Natural killer cell treated with Interleukin-12 subunit alpha and Interleukin-12 subunit beta and Interleukin-15 and Interleukin-18, amount 100 ng/mL, for 72 hours (primary cell): ENCODE measurements at regions not wholly inside any gene's neighbourhood (a gene's known extent, or its start where the extent isn't known, plus 50 kb on each side); places are given as distances from the start of the nearest gene placed in this dataset.

Experiments used
- ATAC-seq, 2 donors: fragments of 150-1000 bp; cut with Tn5 transposase in 1 of 2; sonication (Bioruptor Pico), chemical (Tn5 transposase) in 1 of 2; 2 replicates each; pipeline ENCODE4 v1.10.0; 2021
- DNase-seq: peaks from one replicate; pipeline ENCODE4 v3.0.0; 2022; ENCODE audit warnings: low spot score
- H3K27ac Mint-ChIP-seq, 2 donors: 1 replicate in 1 of 2; 2 replicates in 1 of 2; pipeline ENCODE4 v1.8.0; 2022; ENCODE audit warnings: mixed read lengths in 2 of 2, mild to moderate bottlenecking in 1 of 2, moderate library complexity in 1 of 2
- H3K27me3 Mint-ChIP-seq, 2 donors: 1 replicate in 1 of 2; 2 replicates in 1 of 2; pipeline ENCODE4 v1.8.0; 2022; ENCODE audit warnings: mixed read lengths in 2 of 2
- H3K36me3 Mint-ChIP-seq: one replicate; pipeline ENCODE4 v1.8.0; 2022; ENCODE audit warnings: mixed read lengths
- H3K4me1 Mint-ChIP-seq, 2 donors: 1 replicate in 1 of 2; 2 replicates in 1 of 2; pipeline ENCODE4 v1.8.0; 2022; ENCODE audit warnings: low read depth in 2 of 2, mixed read lengths in 2 of 2, mild to moderate bottlenecking in 1 of 2
- H3K4me3 Mint-ChIP-seq: one replicate; pipeline ENCODE4 v1.8.0; 2022; ENCODE audit warnings: mixed read lengths
- H3K9me3 Mint-ChIP-seq: 2 replicates; pipeline ENCODE4 v1.8.0; 2022; ENCODE audit warnings: mixed read lengths

DNA sequence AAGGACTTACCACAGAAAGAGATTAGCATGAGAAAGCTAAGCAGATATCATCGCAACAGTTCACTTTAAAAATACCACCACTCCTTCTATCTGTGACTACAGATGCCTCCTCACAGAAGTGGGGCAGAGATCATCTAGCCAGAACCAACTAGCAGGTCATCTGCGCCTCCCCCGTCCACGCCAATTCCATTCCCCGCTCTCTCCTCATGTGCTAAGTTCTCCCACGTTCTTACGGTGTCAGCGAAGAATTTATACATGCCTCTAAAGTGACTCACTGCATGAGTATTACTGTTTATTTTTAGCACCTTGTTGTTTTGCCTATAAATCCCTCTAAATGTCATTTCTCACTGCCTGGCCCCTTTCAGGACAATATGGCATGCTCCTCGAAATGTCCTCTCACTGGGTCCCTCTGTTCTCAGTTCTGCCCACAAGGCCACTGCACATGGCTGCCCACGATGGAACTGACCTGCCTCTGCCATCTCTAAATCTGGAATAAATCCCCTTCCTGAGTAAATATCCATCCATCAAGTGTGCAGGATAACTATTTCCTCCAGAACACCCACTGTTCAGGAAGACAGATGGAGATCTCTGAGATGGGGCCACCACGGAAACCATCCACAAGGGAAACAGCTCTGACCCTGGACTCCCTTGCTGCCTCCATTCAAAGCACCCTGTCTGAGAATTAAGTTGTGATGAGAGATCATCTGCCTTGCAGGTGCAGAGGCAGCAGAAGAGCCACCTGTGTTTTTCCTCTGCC, 137.7 kb downstream of the IRS1 start:
- Mint-ChIP-seq H3K27me3 (peaks cover 9 to 47% of the 10 kb centered on the region in 2 donors), H3K27ac (no peak overlapping the region), H3K9me3 (no peaks in the 10 kb centered on the region), H3K4me1 (no peaks in the 10 kb centered on the region), H3K4me3 (no peak overlapping the region), H3K36me3 (no peaks in the 10 kb centered on the region)
- DNase-seq (no peak), ATAC-seq (no peak)

DNA sequence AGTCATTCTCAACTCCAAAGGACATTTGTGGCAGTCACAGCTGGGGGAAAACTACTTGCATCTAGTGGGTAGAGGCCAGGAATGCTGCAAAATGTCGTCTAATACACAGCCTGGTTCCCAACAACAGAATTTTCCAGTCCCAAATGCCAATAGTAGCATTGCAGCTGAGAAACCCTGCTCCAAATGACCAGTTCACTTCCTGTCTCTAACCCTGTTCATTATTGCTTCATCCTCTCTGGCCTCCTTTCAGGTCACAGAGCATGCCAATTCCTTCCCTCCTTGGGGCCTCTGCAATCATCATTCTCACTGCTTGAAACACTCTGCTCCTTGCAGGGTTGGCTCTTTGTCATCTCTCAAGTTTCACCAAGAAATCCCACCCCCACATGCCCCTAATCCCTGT, 139.1 kb downstream of the IRS1 start:
- DNase-seq (no peak), ATAC-seq (no peak)
- Mint-ChIP-seq H3K9me3 (no peaks in the 10 kb centered on the region), H3K27ac (no peak overlapping the region), H3K4me3 (no peak overlapping the region), H3K4me1 (no peaks in the 10 kb centered on the region), H3K36me3 (no peaks in the 10 kb centered on the region), H3K27me3 (peaks cover 9 to 46% of the 10 kb centered on the region in 2 donors)

DNA sequence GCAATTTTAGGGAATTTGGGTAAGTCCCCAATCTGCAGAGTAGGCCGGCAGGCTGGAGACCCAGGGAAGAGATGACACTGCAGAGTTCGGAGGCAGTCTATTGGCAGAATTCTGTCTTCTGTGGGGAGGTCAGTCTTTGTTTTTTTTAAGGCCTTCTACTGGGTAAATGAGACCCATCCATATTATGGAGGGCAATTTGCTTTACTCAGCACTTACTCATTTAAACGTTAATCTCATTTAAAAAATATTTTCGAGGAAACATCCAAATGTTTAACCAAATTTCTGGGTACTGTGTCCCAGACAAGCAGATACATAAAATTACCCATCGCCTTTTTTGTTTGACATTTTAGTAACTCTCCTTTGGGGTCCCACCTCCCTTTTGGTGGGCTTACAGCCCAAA, 139.5 kb downstream of the IRS1 start:
- DNase-seq, result no peak
- no peaks in the 10 kb centered on the region for H3K4me1 Mint-ChIP-seq
- no peak overlapping the region for H3K27ac Mint-ChIP-seq

DNA sequence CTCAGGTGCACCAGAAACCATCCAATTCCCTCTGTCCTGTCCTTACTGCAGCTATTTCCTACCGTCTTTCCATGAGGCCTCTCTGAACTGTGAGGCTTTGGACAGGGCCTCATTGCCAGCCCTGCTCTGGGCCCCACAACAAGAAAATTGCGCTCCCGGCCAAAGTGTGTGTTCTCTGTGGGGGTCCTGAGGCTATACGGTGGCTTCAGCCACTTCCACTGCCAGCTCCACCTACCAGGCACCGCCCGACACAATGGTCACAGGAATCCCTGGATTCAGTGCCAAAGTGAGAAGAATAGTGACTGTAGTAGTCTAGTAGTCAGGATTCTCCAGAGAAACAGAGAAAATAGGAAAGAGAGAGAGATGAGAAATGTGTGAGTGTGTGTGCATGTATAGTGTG, 140.2 kb downstream of the IRS1 start:
- no peak for ATAC-seq
- Mint-ChIP-seq H3K27me3 (peaks cover 4 to 35% of the 10 kb centered on the region in 2 donors), H3K27ac (no peak overlapping the region)

More for the DNA sequence above, 139.5 kb downstream of the IRS1 start:
- Mint-ChIP-seq H3K9me3 (no peaks in the 10 kb centered on the region), H3K36me3 (no peaks in the 10 kb centered on the region), H3K27me3 (peaks cover 9 to 42% of the 10 kb centered on the region in 2 donors), H3K4me3 (no peak overlapping the region)
- ATAC-seq, result no peak

DNA sequence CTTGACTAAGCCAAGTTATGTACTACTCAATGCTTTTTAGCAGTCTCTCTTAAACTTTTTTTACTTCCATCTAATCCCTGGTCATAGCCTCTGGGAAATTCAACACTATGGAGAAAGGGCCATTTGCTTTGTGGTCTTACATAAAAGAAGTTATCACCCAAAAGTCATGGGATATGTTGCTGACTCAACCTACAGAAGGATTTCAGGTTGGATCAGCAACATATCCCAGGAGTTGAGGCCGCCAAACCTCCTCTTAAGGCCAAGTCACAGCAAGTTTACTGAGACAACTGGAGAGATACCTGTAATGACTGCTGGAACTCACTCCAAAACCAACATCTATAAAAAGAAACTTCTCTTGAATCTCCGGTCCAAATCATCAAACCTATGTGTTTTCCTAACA, 141.1 kb downstream of the IRS1 start:
- ATAC-seq (no peak), DNase-seq (no peak)
- Mint-ChIP-seq H3K4me1 (no peaks in the 10 kb centered on the region), H3K9me3 (no peaks in the 10 kb centered on the region), H3K36me3 (no peaks in the 10 kb centered on the region), H3K27ac (no peak overlapping the region), H3K27me3 (peaks cover 4 to 28% of the 10 kb centered on the region in 2 donors), H3K4me3 (no peak overlapping the region)

More for the DNA sequence above, 140.2 kb downstream of the IRS1 start:
- Mint-ChIP-seq H3K4me1 (no peaks in the 10 kb centered on the region), H3K36me3 (no peaks in the 10 kb centered on the region), H3K4me3 (no peak overlapping the region), H3K9me3 (no peaks in the 10 kb centered on the region)
- DNase-seq, result no peak

DNA sequence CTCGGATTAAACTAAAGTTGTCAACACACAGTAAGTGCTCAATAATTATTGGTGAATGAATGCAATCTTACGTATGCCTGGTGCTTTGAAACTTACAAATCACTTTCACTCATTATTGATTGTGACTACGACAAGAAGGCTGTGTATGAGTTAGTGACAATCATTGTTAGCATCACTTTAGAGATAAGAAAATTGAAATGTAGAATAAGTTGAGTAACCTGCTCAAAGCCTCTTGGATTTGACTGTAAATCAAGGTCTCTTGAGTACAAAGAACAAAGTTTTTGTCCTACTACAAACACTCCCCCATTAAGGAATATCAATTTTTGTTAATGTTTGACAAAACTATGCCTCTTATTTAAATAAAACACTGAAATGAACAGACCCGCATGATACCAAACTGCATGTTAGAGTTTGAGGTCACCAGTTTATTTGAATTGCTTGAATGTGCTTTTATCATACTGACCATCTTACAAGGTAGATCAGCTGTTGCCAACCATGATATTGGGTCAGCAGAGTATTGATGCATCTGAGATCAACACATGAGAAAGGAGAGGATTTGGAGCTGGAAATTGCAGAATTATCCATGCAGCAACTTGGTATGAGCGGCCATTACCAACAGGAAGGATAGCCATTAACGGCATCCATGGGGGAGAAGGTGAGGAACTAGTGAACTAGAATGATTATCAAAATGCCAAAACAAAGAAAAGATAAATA, 142.1 kb downstream of the IRS1 start:
- no peak for ATAC-seq
- Mint-ChIP-seq H3K36me3 (no peaks in the 10 kb centered on the region), H3K27ac (no peak overlapping the region), H3K4me3 (no peak overlapping the region), H3K9me3 (no peaks in the 10 kb centered on the region), H3K4me1 (no peaks in the 10 kb centered on the region), H3K27me3 (peaks cover 4 to 22% of the 10 kb centered on the region in 2 donors)
- no peak for DNase-seq

DNA sequence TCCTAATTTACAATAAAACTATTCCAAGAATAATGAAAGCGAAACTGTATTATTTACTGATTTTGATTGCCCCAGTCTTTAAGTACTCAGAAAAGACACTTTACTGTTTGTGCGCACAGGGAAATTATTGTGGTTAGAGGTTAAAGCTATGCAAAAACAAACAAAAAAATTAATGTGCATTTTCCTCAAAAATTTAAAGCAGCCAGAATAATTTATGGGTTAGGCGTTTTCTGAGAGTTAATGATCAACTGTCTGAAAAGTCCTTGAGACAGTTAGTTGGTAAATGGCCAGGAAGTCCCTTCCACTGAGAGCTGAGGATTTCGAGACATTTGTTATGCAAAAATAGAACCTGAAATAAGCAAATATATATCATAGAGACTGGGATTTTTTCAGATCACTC, 143.3 kb downstream of the IRS1 start:
- no peaks in the 10 kb centered on the region for H3K4me1 Mint-ChIP-seq
- H3K9me3 Mint-ChIP-seq, result no peaks in the 10 kb centered on the region
- no peak for DNase-seq
- no peak overlapping the region for H3K27ac Mint-ChIP-seq
- peaks cover 2 to 22% of the 10 kb centered on the region in 2 donors for H3K27me3 Mint-ChIP-seq
- no peak for ATAC-seq
- H3K4me3 Mint-ChIP-seq, result no peak overlapping the region
- no peaks in the 10 kb centered on the region for H3K36me3 Mint-ChIP-seq

DNA sequence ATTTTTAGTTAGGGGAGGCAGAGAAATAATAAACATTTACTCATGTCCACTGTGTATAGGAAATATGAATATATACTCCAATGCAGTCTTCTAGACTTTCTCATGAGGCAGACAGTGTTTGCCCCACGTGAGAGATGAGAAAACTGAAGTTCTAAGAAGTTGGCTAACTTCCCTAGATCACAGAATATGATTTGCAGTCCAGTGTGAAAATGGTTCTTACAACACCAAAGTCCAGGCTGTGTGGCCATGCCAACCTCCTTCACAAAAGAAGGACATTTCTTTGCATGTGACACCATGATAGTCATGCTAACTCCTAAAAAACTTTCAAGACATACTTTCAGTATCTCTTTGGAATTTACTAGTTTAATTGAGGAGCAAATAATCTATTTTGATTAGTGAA, 143.7 kb downstream of the IRS1 start:
- ATAC-seq (no peak), DNase-seq (no peak)
- Mint-ChIP-seq H3K4me3 (no peak overlapping the region), H3K27me3 (peaks cover 5 to 22% of the 10 kb centered on the region in 2 donors), H3K36me3 (no peaks in the 10 kb centered on the region), H3K27ac (no peak overlapping the region), H3K9me3 (no peaks in the 10 kb centered on the region), H3K4me1 (no peaks in the 10 kb centered on the region)

DNA sequence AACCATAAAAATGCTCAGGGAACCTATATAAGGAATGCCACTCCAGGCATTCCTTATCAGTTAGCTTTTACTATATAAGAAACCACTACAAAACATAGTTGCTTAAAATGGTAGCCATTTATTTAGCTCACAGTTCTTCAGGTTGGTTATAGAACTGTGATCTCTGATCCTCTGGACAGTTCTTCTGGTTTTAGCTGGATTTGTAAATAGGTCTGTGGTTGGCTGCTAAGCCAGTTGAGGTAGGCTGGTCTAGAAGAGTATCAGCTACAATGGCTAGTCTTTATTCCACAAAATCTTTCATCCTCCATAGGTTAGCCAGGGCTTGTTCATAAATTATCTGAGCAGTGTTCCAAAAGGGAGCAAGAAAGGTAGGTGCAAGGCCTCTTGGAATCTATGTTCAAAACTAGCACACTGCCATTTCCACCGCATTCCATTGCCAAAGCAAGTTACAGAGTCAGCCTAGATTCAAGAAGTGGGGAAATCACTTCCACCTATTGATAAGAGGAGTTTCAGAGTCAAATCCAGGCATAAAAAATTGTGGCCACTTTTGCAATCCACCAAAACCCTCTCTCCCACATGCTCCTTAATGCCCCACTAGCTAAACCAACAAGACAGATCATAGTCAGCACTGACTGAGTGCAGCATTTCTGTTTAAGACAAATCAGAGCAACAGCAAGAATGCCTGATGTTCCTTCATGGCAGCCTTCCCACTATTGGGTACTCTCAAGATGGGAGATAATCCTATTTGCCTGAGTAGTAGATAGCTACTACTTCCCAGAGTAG, 146.4 kb downstream of the IRS1 start:
- no peaks in the 10 kb centered on the region for H3K9me3 Mint-ChIP-seq
- H3K4me3 Mint-ChIP-seq, result no peak overlapping the region
- ATAC-seq (no peak), DNase-seq (no peak)
- H3K4me1 Mint-ChIP-seq, result peaks cover 4 to 7% of the 10 kb centered on the region in 2 donors
- peak overlapping the region in 1 of 2 donors; percentile 1 for H3K27ac Mint-ChIP-seq
- H3K27me3 Mint-ChIP-seq, result peaks cover 7 to 9% of the 10 kb centered on the region in 2 donors
- H3K36me3 Mint-ChIP-seq, result no peaks in the 10 kb centered on the region

DNA sequence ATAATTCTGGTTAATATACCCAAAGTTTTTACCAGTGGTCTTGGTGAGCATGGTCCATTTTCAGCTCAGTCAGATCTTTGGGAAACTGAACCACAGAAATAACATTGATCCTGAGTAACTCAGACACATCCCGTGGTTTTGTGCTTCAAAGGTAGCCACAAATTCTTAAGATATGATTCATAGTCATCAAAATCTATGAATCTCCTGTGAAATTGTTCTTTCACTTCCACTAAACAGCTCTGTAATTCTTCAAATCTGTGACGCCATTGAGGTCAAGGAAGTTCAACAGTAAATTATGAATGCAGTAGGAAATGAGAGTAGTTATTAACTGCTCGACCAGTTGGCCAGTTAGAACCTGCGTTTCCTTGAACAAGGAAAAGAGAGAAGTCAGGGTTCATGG, 147.3 kb downstream of the IRS1 start:
- Mint-ChIP-seq H3K27me3 (peaks cover 1 to 9% of the 10 kb centered on the region in 2 donors), H3K4me3 (no peak overlapping the region), H3K27ac (peak overlapping the region in 1 of 2 donors; percentile 1), H3K36me3 (no peaks in the 10 kb centered on the region), H3K4me1 (peaks cover 4 to 7% of the 10 kb centered on the region in 2 donors), H3K9me3 (no peaks in the 10 kb centered on the region)
- ATAC-seq, result peak in 1 of 2 donors; percentile 44
- no peak for DNase-seq

DNA sequence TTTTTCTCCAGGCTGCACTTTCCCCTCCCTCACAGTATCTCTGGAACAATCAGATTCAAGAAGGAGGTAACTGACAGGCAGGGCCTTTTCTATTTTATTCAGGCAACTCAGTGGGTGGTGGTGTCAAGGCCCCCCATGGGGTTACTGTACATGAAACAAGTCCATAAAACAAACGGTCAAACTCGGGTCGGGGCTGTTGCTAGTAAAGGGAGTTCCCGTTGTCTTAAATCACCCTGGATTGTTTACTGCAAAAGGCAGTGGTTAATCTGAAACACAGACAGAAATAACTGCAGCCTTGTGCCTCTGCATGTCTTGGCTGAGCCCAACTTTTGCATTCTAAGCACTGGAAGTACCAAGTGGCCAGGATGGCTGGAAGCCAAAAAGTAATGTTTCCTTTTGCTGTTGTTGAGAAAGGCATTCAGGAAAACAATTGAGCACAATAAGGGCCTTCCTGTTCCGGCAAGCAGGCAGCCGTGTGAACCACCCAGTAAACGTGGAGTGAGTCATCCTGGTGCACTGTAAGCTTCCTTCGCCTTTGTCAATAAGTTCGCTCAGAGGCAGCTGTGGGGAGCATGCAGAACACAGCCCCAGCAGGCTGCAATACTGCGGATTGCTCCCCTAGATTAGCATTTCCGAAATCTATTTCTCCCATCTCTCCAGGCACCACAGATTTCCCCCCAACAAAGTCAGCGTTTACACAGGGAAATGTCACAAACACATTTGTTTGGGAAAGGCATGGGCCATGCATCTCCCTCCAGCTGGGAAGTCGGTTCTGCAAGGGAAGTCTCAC, 149.6 kb downstream of the IRS1 start:
- peak; percentile 61 to 72 for ATAC-seq
- Mint-ChIP-seq H3K4me1 (peaks cover 4 to 7% of the 10 kb centered on the region in 2 donors), H3K27ac (no peak overlapping the region), H3K27me3 (peaks cover 0 to 9% of the 10 kb centered on the region in 2 donors), H3K4me3 (no peak overlapping the region), H3K36me3 (no peaks in the 10 kb centered on the region), H3K9me3 (no peaks in the 10 kb centered on the region)
- DNase-seq, result no peak

DNA sequence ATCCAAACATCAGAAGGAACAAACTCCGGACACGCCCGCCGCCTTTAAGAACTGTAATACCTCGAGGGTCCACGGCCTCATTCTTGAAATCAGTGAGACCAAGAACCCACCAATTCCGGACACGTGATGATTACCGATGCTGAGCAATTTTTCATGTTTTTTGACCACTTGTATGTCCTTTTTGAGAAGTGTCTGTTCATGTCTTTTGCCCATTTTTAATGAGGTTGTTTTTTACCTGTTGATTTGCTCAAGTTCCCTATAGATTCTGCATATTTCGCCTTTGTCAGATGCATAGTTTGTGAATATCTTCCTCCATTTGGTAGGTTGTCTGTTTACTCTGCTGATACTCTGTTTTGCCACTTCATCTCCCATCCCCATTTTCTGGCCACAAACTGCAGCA, 150.4 kb downstream of the IRS1 start:
- no peaks in the 10 kb centered on the region for H3K36me3 Mint-ChIP-seq
- peaks cover 6 to 13% of the 10 kb centered on the region in 2 donors for H3K27me3 Mint-ChIP-seq
- H3K4me1 Mint-ChIP-seq, result peaks cover 4 to 7% of the 10 kb centered on the region in 2 donors
- no peak for DNase-seq
- no peak overlapping the region for H3K4me3 Mint-ChIP-seq
- ATAC-seq, result no peak
- no peaks in the 10 kb centered on the region for H3K9me3 Mint-ChIP-seq
- H3K27ac Mint-ChIP-seq, result no peak overlapping the region
